Loucy (cell line): ENCODE measurements at regions not wholly inside any gene's neighbourhood (a gene's known extent, or its start where the extent isn't known, plus 50 kb on each side); places are given as distances from the start of the nearest gene placed in this dataset.

Source experiments
- H2AFZ ChIP-seq: fragments of 200-600 bp; sonication (generic); 2 replicates; pipeline ENCODE4 v1.6.0; 2016; ENCODE audit warnings: antibody characterized with exemption, mild to moderate bottlenecking, low read length, moderate library complexity
- H3F3A ChIP-seq: fragments of 200-600 bp; 2 replicates; pipeline ENCODE4 v1.6.0; 2016; ENCODE audit warnings: antibody characterized with exemption, low read depth, mild to moderate bottlenecking
- H3K27me3 ChIP-seq: fragments of 200-600 bp; sonication (generic); 2 replicates; pipeline ENCODE4 v1.6.1; 2014; ENCODE audit warnings: low read length, mild to moderate bottlenecking; ENCODE audit not compliant: insufficient read depth, poor library complexity, severe bottlenecking
- H3K36me3 ChIP-seq: fragments of 200-600 bp; sonication (generic); 2 replicates; pipeline ENCODE4 v1.6.1; 2016; ENCODE audit warnings: low read length; ENCODE audit not compliant: insufficient read depth
- H3K4me1 ChIP-seq: fragments of 200-600 bp; sonication (generic); 2 replicates; pipeline ENCODE4 v1.5.1; 2014; ENCODE audit warnings: low read length, mild to moderate bottlenecking; ENCODE audit not compliant: insufficient read depth, poor library complexity, severe bottlenecking
- H3K4me2 ChIP-seq: fragments of 200-600 bp; sonication (generic); 2 replicates; pipeline ENCODE4 v1.6.0; 2014; ENCODE audit warnings: antibody characterized with exemption, low read length, low read depth, mild to moderate bottlenecking; ENCODE audit not compliant: poor library complexity, severe bottlenecking
- H3K4me3 ChIP-seq: fragments of 200-600 bp; sonication (generic); 2 replicates; pipeline ENCODE4 v1.5.1; 2014; ENCODE audit warnings: low read length, mild to moderate bottlenecking, mixed read lengths; ENCODE audit not compliant: poor library complexity, severe bottlenecking
- H3K79me2 ChIP-seq: fragments of 200-600 bp; sonication (generic); 2 replicates; pipeline ENCODE4 v1.6.1; 2014; ENCODE audit warnings: low read length; ENCODE audit not compliant: insufficient read depth
- H3K9ac ChIP-seq: fragments of 200-600 bp; sonication (generic); 2 replicates; pipeline ENCODE4 v1.6.0; 2014; ENCODE audit warnings: mild to moderate bottlenecking, low read depth, low read length, moderate library complexity; ENCODE audit not compliant: poor library complexity, severe bottlenecking
- H3K9me2 ChIP-seq: fragments of 200-600 bp; sonication (generic); replicated peaks from 2 replicates; pipeline ENCODE4 v1.6.1; 2016; ENCODE audit warnings: low read depth, low read length, mixed read lengths
- H3K9me3 ChIP-seq: fragments of 200-600 bp; sonication (generic); 2 replicates; pipeline ENCODE4 v1.6.1; 2014; ENCODE audit warnings: mild to moderate bottlenecking, antibody characterized with exemption, low read length, low read depth; ENCODE audit not compliant: insufficient read depth
- H4K20me1 ChIP-seq: fragments of 200-600 bp; sonication (generic); 2 replicates; pipeline ENCODE4 v1.6.0; 2014; ENCODE audit warnings: antibody characterized with exemption, low read length, mild to moderate bottlenecking; ENCODE audit not compliant: insufficient read depth, poor library complexity, severe bottlenecking
- CTCF ChIP-seq: fragments of 200-600 bp; sonication (generic); conservative IDR thresholded peaks from 2 replicates; pipeline ENCODE4 v1.5.1; 2014; ENCODE audit warnings: mild to moderate bottlenecking, antibody characterized with exemption, low read length
- EZH2phosphoT487 ChIP-seq: fragments of 200-600 bp; IDR thresholded peaks from 2 replicates; pipeline ENCODE4 v1.6.1; 2018; ENCODE audit warnings: antibody characterized with exemption, mild to moderate bottlenecking, moderate library complexity, borderline replicate concordance

- Histone ChIP-seq H4K20me1 (no peaks in the 10 kb centered on the region), H2AFZ (no peak overlapping the region), H3K9ac (no peak overlapping the region), H3K4me3 (no peak overlapping the region), H3K27me3 (no peaks in the 10 kb centered on the region), H3K4me1 (no peaks in the 10 kb centered on the region), H3K9me3 (no peaks in the 10 kb centered on the region), H3F3A (no peaks in the 10 kb centered on the region), H3K9me2 (no peaks in the 10 kb centered on the region), H3K79me2 (no peaks in the 10 kb centered on the region), H3K4me2 (no peak overlapping the region), H3K36me3 (no peaks in the 10 kb centered on the region)
- TF ChIP-seq EZH2phosphoT487 (no peak), CTCF (no peak)
These were observed 79.9 kb downstream of the GTPBP8 start for GRCh38 chr3:113070681-113071113.

GRCh38 chr3:113075588-113075987 is 84.8 kb downstream of the GTPBP8 start:
- Histone ChIP-seq H3K4me1 (no peaks in the 10 kb centered on the region), H3K9ac (no peak overlapping the region), H4K20me1 (no peaks in the 10 kb centered on the region), H2AFZ (no peak overlapping the region), H3K79me2 (no peaks in the 10 kb centered on the region), H3K9me3 (no peaks in the 10 kb centered on the region), H3K27me3 (no peaks in the 10 kb centered on the region), H3K4me2 (no peak overlapping the region), H3K4me3 (no peak overlapping the region), H3F3A (no peaks in the 10 kb centered on the region), H3K9me2 (no peaks in the 10 kb centered on the region), H3K36me3 (no peaks in the 10 kb centered on the region)
- TF ChIP-seq EZH2phosphoT487 (no peak), CTCF (no peak)

GRCh38 chr3:113079218-113079961 is 88.6 kb downstream of the GTPBP8 start:
- H4K20me1 ChIP-seq: no peaks in the 10 kb centered on the region
- H2AFZ ChIP-seq: no peak overlapping the region
- no peaks in the 10 kb centered on the region for H3K27me3 ChIP-seq
- H3K9ac ChIP-seq: no peak overlapping the region
- no peaks in the 10 kb centered on the region for H3K36me3 ChIP-seq
- H3K9me3 ChIP-seq: no peaks in the 10 kb centered on the region
- H3K4me2 ChIP-seq: no peak overlapping the region
- H3K79me2 ChIP-seq: no peaks in the 10 kb centered on the region
- H3K4me1 ChIP-seq: no peaks in the 10 kb centered on the region
- H3F3A ChIP-seq: no peaks in the 10 kb centered on the region
- no peaks in the 10 kb centered on the region for H3K9me2 ChIP-seq
- TF ChIP-seq CTCF: no peak
- TF ChIP-seq EZH2phosphoT487: no peak
- H3K4me3 ChIP-seq: no peak overlapping the region
